Stimulated activated CD8-positive, alpha-beta memory T cell treated with anti-CD3 and anti-CD28 coated beads, Interleukin-15, amount 100 ng/mL, for 1 hour (primary cell): ENCODE measurements at regions not wholly inside any gene's neighbourhood (a gene's known extent, or its start where the extent isn't known, plus 50 kb on each side); places are given as distances from the start of the nearest gene placed in this dataset.

Source experiments
- DNase-seq: peaks from one replicate; pipeline ENCODE4 v3.0.0-alpha.2; 2020; ENCODE audit warnings: low read depth

DNA sequence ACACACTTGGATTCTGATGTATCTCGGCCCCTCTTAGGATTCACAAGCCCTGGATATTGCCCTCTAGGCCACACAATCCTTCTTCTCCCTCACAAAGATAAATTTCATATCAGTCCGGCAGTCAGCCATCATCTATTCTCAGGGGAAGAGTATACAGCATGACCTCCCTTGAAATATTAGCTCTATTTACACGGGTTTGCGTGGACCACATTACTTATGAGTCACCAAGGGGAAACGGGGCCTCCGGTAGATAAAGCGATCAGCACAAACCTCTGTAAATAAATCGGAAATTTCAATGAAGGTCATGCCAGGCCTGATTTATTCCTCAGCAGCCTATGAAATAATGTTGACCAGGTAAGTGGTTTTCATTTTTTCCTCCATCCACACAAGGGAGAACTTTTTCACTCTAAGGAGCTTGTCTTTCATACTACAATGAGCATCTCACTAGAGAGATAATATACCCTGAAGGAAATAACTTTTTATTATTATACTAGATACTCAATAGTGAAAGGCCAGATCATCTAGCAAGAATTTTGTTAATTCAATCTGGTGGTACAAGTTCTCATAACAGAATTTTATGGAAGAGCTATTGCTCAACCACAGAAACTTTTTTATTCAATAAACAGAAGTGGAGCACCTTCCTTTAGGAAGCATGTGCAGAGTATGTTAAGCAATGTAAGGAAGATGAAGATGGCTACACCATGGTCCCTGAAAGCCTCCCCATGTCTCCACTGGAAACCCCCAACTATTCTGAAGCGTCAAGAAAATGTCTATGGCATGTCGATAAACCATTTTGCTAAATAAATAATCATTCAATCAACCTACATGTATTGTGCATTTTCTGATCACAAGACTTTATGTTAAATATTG is 125.2 kb upstream of the PIK3C3 start:
- DNase-seq: no peak

DNA sequence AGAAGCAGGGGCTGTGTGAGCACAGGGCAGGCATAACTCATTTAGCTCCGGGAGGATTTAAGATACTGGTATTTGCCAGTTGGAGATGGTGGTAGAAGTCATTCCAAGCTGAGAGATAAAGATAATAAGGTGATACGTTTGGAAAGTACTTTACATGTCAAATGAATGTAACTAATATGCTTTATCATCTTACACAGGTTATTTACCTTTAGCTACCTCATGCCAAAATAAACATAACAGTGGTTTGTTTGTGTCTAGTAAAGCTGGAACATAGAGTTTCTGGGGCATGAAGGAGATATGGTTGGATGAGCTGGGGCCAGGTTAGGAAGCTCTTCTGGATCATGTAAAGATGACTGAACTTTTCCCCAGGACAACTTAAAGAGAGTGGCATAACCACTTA is 126.9 kb upstream of the PIK3C3 start:
- DNase-seq: no peak

DNA sequence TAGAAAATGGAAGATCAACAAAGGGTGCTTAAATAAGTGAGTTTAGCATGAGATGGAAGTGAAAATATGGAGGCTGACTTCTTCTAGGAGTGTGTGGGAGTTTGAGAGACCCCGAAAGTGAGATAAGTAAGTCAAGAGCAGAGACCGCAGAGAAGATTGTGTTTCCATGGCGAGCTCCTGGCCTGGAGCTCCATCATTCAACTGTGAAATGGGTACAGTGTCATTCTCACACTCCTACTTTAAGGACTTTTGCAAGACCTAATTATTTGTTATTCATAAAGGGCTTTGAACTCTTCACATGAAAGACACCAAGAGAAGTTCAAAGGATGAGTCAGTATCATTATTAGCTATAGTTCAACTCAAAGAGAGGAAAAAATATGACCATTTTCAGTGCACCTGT is 134.2 kb upstream of the PIK3C3 start:
- no peak for DNase-seq

DNA sequence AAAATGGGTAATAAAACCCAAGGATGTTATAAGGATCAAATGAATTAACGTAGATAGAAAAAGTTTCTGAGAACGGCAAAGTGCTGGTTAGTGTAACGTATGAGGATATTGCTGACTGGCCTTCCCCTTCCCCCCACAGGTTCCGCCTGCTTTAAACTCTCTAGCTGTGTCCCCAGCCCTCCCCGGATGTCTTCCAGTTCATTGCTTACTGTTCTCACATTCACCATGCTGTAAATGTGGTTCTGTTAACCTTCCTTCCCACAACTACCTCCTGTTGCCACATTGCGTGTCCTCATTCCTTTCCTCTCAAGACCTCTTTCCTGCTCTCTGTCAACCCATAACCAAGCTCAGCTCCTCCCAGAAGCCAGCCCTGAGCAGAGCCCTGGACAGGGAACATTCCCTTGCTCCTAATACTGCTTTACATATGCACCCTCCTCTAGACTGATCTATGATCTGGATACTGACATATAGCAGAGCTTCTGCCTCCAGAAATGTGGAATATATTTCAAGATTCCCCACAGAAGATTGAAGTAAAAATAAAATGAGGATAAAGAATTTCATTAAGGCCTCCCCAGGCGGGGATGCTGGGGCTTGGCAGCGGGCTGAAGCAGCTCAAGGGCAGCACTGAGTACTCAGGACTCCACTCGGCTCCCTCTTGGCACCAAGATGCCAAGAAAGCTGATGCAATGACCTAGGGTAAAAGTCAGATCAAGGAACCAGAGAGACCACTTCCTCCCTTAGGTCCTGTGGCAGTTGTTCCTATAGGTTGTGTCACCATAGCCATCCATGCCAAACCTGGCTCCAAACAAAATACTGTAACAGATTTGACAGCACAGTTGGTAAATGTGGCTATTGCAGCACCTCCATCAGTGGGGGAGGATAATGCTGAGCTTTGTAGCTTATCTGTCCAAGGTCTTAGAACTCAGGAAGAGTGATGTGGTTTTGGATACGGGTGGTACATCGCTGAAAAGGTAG is 136.4 kb upstream of the PIK3C3 start:
- DNase-seq: no peak

DNA sequence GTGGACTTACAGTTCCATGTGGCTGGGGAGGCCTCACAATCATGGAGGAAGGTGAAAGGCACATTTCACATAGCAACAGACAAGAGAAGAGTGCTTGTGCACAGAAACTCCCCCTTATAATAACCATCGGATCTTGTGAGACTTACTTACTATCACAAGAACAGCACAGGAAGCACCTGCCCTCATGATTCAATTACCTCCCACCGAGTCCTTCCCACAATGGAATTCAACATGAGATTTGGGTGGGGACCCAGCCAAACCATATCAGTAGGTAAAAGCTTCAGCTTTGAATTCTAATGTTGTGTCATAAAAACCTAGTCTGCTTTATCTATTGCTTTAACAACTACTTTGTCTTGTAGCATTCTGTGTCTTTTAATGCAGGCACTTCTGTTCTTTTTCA is 140.4 kb upstream of the PIK3C3 start:
- DNase-seq: no peak

DNA sequence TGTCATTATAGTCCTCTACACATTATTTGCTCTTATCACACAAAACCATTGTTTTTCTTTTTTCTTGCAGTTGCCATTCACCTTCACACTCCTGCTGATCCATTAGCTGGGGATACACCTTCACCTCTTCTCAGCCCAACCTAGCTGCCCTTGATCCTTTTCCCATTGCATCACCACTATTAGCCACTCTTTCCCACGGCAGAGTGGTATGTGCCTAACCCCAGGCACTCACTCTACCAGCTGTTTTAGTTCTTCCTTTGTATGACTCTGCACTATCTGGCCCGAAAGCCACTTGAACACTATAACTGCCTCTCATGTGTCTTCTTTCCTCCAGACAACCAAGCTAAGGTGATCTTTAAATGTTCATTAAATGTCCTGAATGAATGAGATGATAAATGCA is 145.4 kb upstream of the PIK3C3 start:
- DNase-seq: no peak

DNA sequence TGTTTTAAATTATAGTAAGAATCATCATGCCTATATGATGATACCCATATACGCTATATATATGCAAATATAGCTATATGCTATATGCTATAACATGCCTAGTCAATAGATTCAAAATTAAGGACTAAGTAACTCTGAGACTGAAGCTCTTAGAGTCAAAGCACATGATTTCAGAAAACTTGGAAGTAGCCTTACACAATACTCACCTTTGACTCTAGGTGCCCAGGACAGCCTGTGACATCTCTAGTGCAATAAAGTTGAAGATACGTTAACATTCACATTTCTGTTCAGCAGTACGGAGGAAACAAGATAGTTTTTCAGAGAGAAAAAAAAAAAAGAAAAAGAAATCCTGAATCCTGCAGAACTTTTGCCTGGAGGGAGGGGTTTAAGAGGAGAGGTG is 149.7 kb upstream of the PIK3C3 start:
- DNase-seq: no peak

DNA sequence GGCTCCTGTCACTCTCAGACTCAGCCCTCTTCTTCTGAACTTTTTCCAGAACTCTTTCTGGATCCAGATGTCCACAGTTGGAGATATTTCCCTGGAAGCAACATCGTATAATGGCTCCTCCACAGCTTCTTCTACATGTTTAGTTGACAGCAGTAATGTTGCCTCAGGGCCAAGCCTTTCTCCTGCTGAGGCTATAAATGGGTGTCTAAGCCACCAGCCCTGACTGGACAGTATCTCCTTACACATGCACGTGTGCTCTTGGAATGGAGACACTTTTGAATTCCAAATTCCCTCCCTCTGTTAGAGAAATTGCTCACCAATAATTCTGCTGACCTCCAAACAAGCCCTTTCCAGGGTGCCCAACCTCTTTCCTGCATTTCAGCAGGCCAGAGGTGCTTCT is 156.2 kb upstream of the PIK3C3 start:
- DNase-seq: no peak

DNA sequence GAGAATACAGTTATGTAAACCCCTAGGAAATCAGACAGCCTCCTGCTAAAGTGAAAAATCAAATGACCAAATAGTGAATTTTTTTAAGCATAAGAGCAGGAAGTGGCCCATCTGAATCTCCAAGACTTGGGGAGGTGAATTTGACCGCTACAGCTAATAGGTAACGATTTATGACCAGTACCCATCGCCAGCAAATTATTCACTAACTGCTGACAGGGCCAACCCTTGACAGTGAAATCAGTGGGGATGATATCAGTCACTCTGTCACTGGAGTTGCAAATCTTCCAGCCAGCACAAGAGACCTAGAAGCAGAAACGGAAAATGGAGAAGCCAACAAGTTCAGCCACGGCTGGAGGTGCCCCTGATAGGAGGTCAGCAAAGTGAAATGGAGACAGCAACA is 164.3 kb upstream of the PIK3C3 start:
- no peak for DNase-seq

DNA sequence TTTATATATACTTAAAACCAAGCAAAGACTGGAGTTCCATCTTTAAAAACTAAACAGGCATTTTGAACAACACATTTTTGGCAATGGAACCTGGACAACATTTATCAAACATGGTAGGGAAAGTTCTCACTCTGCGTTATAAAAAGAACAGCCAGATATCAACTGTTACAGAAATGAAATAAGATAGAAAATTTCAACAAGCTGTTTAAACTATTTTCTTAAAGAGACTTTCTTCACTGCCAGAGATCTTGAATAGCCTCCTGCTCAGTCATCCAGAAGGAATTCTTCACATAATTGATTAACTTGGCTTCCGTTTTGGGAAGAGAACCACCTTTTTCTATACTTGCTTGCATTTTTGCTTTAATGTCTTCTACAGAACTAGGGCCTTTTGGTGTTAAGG is 166.0 kb upstream of the PIK3C3 start:
- no peak for DNase-seq

DNA sequence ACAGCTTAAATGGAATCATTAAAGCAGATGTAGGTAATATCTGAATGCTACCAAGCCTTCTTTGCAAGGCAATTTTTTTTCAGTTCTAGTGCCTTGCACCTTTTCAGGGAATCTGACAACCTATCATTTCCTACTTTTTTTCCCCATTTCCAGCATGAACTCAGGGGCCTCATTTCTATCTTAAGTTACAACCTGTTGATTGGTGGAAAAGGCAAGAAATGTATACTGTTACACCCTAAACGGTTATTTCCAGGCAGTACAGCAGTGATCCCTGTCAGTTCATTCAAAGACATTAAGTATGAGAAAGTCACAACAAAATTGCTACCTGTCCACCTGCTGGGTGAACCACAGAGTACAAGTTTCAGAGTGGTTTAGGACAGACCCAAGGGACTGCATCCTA is 171.2 kb upstream of the PIK3C3 start:
- DNase-seq: no peak

DNA sequence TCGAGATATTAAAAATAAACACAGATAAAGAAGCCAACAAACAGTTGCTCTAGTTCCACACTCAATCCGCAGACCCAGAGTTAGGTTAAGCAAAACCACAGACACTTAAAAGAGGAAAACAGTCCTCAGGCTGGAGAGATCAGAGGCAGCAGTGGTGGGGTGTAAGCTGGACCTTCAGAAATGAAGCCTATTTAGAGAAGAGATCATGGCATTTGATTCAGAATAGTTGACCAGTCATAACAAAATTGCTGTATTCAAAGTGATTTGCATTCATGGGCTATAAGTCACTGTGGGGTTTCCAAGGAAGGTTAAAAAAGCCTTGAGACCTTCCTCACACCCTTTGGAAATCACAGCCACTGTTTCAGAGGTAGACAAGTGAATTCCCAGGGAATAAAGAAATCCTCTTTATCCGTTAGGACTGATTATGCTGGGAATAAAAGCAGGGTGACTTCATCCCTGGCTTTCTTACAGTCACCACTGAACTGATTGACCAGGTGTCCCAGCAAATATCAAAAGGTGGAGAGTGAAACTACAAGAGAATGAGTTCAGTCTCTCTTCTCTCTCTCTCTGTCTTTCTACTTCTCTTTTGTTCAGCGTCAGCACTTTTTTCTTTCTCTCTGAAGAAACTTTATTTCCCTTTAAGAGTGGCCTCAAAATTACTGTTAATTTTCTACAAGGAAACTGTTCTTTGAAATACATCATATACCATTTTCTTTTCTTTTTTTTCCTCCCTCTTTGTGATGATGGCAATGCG is 171.8 kb upstream of the PIK3C3 start:
- DNase-seq: no peak

DNA sequence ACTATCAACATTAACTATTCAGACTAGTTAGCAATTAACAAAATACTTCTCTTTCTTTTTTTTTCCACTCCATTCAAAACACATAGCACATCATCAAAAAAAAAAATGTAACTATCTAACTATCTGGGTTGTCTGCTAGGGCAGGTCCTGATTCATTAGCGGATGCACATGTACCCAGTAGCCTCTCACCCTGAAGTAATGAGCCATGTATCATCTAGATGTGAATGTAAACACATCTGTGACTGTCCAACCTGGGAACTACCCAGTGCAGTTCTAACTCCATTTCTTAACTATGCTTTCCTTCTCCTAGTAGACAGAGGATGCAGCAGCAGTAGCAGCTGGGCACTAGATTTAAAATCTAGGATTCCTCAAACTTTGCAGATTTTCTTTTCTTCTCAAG is 183.1 kb upstream of the PIK3C3 start:
- DNase-seq: no peak

DNA sequence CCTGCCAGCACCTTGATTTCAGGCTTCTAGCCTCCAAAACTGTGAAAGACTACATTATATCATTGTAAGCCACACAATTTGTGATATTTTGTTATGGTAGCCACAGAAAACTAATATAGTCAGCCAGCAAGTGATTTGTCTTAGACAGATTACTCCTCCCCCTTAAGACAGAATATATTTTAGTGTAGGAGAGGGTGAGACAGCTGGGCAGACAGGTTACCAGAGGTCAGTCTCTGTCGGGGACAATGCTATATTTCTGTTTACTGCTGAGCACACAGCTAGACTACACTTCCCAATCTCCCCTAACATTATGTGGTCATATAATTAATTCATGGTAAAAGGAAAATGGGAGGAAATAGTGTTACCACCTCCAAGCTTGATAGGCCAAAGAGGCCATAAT is 185.8 kb upstream of the PIK3C3 start:
- DNase-seq: no peak

DNA sequence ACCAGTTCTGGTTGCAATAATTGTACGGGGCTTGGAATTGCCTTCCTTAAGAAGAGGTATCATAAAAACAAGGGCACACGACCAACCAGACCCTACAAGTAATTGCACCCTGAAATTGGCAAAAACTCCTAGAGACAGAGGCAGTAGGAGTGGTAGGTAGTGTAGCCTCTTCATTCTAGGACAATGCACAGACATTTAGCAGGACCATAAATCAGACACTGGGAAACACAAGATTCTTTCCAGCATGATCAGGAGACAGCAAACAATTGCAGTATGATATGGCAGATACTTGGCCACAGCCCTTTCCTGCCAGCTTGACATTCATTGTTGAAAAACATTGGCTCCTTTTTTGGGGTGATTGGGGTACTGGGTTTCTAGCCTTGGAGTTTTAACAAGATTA is 186.6 kb upstream of the PIK3C3 start:
- no peak for DNase-seq

DNA sequence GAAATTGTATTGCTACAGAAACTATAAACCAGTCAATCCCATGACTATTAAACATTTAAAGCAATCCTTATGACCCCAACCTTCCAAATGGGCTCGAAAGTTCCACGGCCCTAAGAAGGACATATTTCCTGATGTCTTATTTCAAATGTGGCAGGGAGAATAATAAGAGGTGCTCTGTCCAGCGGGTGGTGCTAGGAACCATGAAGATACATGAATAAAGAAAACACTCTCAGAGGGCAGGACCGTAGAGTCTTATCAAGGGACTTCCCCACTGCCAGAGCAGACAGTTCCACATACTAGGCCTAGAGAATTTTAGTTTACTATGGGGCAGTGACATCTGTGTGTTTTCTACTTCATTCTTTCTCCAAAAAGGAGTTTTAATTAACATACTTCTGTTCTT is 187.1 kb upstream of the PIK3C3 start:
- DNase-seq: no peak

DNA sequence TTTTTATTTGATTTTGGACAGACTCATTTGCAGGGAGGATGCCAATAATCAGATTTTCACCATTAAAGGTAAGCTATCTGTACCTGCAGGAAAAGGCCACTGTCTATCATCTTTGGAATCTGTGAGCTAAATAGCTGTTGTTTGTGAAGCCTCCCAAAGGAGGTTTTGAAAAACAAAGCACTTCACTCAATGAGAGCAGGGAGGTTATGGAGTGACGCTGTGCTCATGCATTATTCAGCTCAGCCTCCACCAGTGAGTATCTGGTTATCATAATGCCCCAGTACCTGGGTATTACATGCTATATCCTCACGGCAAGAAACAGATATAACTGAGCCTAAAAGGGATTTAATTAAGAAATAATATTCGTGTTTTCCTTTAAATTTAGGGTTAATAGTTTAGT is 189.6 kb upstream of the PIK3C3 start:
- DNase-seq: no peak

DNA sequence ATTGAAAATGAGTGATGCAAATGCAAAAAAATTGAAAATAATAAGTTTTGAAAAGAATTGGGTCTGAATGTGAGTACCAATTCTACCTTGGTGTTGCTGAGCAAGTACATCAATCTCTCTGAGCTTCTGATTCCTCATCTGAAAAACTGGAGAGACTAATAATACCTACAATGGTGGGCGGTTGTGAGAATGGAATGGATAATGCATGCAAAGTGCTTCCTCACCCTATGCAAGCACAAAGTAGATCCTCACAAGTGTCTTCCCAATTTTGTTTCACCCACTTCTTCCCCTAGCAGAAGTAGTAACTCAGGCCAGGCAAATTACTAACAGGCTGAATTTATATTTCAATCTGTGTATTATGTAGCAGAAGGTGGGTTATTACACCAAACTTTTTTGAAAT is 191.7 kb upstream of the PIK3C3 start:
- DNase-seq: no peak

DNA sequence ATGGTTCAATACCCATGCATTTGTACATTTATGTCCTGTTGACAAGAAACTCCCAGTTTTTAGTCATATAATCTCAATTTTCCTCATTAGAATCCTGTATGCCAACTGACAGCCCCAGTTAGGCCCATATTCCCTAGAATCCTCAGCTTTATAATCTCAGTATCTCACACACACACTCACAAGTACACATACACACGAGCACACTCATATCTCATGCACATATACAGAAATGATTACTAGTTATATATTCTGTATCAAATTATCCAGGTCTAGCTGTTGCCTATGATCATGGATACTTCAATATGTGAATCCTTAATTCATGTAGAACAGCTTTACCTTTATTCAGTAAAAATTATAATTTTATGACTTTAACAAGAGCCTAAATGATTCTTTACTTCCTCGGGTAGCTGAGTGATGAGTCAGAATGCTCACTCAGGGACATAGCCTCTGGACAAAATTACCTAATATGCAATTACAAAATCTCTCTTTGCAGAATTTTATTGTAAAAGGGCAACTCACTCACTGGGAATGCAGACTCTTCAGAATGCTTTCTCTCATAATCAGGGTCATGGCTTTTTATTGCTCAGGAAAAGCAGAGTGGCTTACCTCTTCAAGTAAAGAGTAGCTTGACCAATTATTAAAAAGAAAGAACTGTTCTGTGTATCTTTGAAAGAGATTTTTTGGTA is 193.6 kb upstream of the PIK3C3 start:
- no peak for DNase-seq

DNA sequence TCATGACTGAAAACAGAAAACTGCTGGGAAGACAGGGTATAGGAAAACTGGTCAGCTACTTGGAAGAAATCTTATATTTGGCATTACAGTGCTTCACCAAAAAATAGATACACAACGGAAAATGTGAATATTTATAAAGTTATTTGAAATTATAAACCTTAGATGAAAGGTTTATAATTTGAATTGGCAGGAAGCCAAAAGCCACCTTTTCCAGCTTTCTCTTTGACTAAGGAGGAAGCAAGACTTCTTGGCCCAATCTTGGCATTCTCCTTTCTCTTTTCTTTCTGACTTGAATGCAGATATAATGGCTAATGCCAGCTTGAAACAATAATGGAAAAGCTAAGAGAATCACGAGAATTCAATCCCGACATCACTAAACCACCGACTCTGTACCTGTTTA is 196.5 kb upstream of the PIK3C3 start:
- DNase-seq: no peak

DNA sequence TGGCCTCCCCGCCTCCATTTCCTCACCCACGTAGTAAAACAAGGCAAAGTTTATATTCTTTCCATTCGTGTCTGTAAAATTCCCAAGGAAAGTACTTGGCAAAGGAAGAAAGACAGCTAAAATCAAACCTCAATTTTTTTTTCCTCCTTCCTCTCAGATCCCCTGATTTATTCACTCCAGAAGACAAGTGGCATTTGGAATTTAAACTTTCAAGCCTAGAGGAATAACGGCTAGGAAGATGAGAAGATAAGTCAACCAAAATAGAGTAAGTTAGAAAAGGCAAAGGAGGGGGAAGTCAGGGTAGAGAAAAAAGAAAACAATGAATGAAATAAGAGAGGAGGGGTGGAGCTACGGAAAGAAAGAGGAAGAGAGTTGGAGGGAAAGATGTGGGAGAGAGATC is 198.9 kb upstream of the PIK3C3 start:
- DNase-seq: no peak

DNA sequence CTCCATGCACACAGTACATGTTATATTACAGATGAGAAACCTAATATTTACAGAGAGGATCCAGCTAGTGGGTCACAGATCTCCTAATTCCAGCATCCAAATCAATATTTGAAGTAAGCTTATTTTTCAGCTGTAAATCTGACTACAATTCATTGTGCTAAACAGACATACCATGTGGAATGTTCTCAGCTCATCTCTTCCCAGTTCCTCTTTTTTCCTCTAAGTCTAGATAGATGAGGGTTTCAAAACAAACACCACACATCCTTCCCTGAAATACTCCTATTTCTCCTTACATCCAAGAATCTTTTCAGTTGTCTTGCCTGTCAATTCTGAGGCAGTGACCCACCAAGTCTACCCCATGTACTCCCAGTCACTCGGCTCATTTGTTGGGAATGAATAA is 200.7 kb upstream of the PIK3C3 start:
- no peak for DNase-seq
